Fibroblast of upper back skin (primary cell): ENCODE measurements at regions not wholly inside any gene's neighbourhood (a gene's known extent, or its start where the extent isn't known, plus 50 kb on each side); places are given as distances from the start of the nearest gene placed in this dataset.
"Not testable (repeated sequence)": the region's sequence is repeated elsewhere in the genome, so short reads cannot be mapped to it uniquely, and the experiment has no call there.

ENCODE experiments used
- DNase-seq: peaks from one replicate; pipeline ENCODE4 v3.0.0-alpha.2; 2013

- DNase-seq = no peak
Measured at GRCh38 chr3:144477593-144477992, 506.0 kb downstream of the DIPK2A start.

- DNase-seq = no peak
Measured at GRCh38 chr3:144480416-144480919, 508.8 kb downstream of the DIPK2A start.

DNA sequence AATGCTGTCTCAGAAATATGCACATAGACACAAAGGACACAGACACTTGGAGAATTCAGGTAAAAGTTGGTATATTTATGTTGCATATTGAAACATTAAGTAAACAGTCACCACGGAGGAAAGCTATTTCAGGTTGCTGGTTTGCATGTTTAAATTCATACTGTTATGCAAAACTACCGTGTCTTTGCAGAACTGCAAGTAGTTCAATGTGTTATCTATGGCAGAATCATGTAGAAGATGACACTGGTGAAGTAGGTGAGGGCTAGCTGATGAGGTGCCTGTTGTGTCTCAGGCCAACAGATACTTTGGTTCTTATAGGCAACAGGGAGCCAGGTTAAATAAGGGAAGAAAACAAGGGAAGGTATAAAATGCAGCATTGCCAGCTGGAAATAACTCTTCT is 511.3 kb downstream of the DIPK2A start:
- no peak for DNase-seq

- DNase-seq = no peak
Measured at GRCh38 chr3:144487011-144487410, 515.4 kb downstream of the DIPK2A start.

GRCh38 chr3:144488927-144489326 is 517.3 kb downstream of the DIPK2A start:
- peak; percentile 6 for DNase-seq

GRCh38 chr3:144491333-144491732 is 519.7 kb downstream of the DIPK2A start:
- peak; percentile 35 for DNase-seq

DNA sequence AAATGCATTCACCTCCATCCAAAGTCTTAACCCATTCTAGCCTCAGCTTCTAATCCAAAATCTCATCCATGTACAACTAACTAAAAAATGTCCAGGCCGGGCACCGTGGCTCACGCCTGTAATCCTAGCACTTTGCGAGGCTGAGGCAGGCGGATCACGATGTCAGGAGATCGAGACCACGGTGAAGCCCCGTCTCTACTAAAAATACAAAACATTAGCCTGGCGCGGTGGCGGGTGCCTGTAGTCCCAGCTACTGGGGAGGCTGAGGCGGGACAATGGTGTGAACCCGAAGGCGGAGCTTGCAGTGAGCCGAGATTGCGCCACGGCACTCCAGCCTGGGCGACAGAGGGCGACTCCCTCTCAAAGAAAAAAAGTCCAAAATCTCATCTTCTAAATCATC is 523.0 kb downstream of the DIPK2A start:
- DNase-seq = not testable (repeated sequence)

GRCh38 chr3:144496141-144496835 is 524.7 kb downstream of the DIPK2A start:
- DNase-seq = no peak

DNA sequence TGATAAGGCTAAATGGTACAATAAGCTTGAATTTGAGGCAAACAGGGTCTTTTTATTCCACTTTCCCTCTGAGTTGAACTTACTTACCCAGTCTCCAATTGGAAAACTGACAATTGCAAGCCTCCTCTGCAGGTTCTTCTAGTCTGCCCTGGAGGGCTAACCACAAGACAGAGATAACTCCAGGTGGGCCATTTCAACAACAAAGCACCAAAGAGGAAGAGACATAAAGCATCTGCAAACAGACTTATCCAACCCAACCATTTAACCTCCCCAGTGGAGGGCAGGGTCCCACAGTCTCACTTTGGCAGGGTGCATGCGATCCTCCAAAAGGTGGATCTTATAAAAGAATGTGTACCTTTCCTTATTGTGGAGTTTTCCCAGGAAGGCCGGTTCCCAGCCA is 525.8 kb downstream of the DIPK2A start:
- no peak for DNase-seq

GRCh38 chr3:144499001-144499930 is 527.6 kb downstream of the DIPK2A start:
- no peak for DNase-seq

GRCh38 chr3:144501467-144501866 is 529.8 kb downstream of the DIPK2A start:
- DNase-seq = no peak

DNA sequence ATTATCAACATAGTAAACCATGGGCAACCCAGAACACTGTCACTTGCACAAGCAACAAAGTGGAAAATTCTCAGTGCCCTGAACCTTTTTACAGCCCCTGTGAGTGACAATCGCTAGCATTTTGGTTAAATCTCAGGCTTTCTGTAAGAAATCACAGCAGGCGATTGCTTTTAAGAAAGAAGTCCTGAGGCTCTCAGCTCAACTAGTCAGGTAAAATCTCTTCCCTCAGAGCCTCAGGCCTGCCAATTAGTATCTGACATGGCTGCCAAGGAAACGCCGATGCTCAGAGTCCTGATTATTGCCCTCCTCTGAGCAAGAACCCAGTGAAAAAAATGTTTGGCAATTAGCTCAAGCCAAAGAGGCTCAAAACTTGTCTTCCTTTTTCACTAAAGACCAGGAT is 530.8 kb downstream of the DIPK2A start:
- DNase-seq = no peak

- not testable (repeated sequence) for DNase-seq
Measured at GRCh38 chr3:144506375-144506774, 534.8 kb downstream of the DIPK2A start.

- DNase-seq = no peak
Measured at GRCh38 chr3:144511346-144511745, 539.7 kb downstream of the DIPK2A start.

DNA sequence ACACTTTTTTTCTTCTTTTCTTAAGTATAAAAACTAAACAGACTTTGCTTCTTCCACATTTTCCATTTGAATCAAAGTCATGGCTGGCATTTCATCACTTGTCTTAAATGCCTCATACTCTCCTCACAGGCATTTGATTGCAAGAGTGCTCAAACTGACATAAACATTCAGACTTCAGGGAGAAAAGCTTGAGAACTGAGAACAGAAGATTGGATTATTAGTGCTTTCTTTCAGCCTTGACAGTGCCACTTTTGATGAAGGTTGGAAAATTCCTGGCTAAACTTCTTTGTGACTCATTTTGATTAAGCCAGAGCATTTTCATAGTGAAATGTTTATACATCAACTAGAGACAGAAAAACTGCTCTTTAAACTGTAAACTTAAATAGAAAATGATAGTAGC is 544.4 kb downstream of the DIPK2A start:
- DNase-seq = no peak

DNA sequence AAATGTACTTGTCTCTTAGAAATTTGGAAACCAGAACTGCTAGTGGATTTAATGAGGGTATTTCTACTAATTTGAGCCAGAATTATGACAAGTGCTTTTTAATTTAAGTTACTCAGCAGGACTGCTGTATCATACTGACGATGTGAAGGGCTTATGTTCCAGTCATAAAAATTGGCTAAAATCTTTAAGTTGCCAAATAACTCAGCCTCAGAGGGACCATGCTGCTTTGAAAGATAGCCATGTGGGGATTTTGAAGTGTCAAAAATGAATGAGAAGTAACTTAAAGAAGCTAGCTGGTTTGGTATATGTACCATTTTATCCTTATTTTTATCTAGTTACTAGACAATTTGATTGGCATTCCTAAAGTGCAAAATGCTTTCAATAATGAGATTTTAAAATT is 545.0 kb downstream of the DIPK2A start:
- no peak for DNase-seq

DNA sequence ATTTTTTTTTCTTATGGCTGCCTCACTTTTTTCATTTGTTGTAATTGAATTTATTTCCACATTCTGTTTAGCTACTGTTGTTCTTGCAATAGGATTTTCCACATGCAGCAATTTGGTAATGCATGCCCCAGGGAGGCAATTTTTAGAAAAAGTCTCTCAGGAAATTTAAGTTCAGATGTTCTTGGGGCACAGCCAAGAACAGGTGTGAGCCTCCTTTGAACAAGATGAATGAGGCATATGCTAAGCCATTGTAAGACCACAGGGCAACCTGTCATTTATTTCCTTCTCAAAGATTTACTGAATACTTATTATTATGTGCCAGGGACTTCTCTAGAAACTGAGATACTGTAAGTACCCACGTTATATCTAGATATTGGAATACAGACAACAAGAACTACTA is 549.5 kb downstream of the DIPK2A start:
- DNase-seq = no peak

GRCh38 chr3:144522456-144522855 is 550.8 kb downstream of the DIPK2A start:
- DNase-seq = no peak

- no peak for DNase-seq
Measured at GRCh38 chr3:144523396-144523795, 551.8 kb downstream of the DIPK2A start.

GRCh38 chr3:144524531-144524930 is 552.9 kb downstream of the DIPK2A start:
- peak; percentile 11 for DNase-seq

DNA sequence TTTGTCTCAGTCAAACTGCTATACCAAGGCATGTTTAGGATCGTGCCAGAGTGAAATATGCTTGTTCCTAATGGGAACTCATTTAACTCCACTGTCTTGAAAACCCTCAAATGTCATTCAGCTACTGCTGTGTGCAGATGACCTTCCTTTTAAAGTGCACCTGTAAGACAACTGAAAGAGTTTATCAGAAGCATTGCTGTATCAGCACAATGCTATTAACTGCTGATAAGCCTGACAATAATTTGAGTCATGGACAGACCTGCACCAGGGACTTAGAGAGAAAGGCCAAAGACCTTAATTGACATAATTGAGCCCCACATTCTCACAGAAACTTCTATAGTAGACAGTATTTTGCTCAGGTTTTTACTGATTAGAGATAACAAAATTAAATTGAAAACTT is 557.9 kb downstream of the DIPK2A start:
- no peak for DNase-seq

- DNase-seq = no peak
Measured at GRCh38 chr3:144544871-144545270, 573.2 kb downstream of the DIPK2A start.

DNA sequence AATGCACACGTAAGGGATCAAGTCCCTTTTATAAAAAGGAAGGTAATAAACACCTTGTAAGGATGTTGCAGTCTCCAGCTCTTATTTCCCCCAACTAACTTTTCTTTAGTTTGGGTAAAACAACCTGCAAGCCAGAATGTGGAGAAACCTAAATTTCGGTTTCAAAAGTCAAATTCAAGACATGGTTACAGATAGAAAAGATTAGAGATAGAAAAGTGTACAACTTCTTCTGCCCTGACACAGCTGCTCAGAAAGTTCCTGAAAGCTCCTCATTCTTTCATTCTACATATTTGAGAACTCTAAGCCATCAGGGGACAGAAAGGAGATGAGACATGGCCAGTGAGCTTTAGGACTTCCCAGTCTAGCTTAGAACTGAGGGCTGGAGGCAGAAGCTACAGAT is 574.9 kb downstream of the DIPK2A start:
- no peak for DNase-seq

DNA sequence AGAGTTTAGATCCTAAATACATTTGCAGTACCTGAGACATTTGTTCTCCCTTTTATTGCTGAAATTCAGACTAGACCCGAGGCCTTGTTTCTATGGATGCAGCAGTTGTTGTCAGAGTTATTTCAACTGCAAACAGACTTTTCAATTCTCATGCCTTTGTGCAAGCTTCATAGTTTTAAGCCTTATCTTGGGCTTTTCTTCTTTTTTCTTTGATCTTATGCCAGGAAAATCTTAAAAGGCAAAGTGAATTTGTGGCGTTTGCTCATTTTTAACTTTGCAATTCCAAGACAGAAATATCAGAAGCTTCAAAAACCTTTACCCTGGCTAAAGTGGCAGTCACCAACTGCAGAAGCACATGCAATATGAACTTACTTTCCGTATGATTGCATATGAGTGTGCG is 576.7 kb downstream of the DIPK2A start:
- DNase-seq = no peak
